ENCODE measurements at regions not wholly inside any gene's neighbourhood (a gene's known extent, or its start where the extent isn't known, plus 50 kb on each side); places are given as distances from the start of the nearest gene placed in this dataset.

GRCh38 chr12:111067498-111067897 is 147.1 kb upstream of the MYL2 start:
- TF ChIP-seq BACH2 (CRISPR knock-in tag; IDR thresholded peaks at IDR 0.05; ENCODE audit: borderline replicate concordance), result no peak
- TF ChIP-seq SNAI2 (CRISPR knock-in tag; IDR thresholded peaks at IDR 0.05), result no peak
- TF ChIP-seq TOX (CRISPR knock-in tag; IDR thresholded peaks at IDR 0.05; ENCODE audit: borderline replicate concordance), result no peak
- TF ChIP-seq RARB (CRISPR knock-in tag; IDR thresholded peaks at IDR 0.05), result no peak
- TF ChIP-seq ARNTL (CRISPR knock-in tag; IDR thresholded peaks at IDR 0.05; ENCODE audit: borderline replicate concordance, low read depth), result no peak
